OCI-M1 (cell line): ENCODE measurements at regions not wholly inside any gene's neighbourhood (a gene's known extent, or its start where the extent isn't known, plus 50 kb on each side); places are given as distances from the start of the nearest gene placed in this dataset.

Source experiments
- DNase-seq: peaks from one replicate; lab custom pipeline; 2025; lab: John Stamatoyannopoulos, UW

- no peak for DNase-seq
Measured at GRCh38 chr7:46871516-46871915, 710.4 kb downstream of the TNS3 start.

GRCh38 chr7:46864716-46865115, 717.2 kb downstream of the TNS3 start:
- DNase-seq: no peak

- DNase-seq: no peak
Measured at GRCh38 chr7:46859963-46860475, 721.9 kb downstream of the TNS3 start.

- no peak for DNase-seq
Measured at GRCh38 chr7:46855851-46856250, 726.1 kb downstream of the TNS3 start.

- no peak for DNase-seq
Measured at GRCh38 chr7:46854958-46855473, 726.9 kb downstream of the TNS3 start.

- DNase-seq: no peak
Measured at GRCh38 chr7:46853451-46853850, 728.5 kb downstream of the TNS3 start.

GRCh38 chr7:46852795-46853194, 729.1 kb downstream of the TNS3 start:
- no peak for DNase-seq

- no peak for DNase-seq
Measured at GRCh38 chr7:46850563-46851330, 731.2 kb downstream of the TNS3 start.

- no peak for DNase-seq
Measured at GRCh38 chr7:46848944-46849343, 733.0 kb downstream of the TNS3 start.

- DNase-seq: no peak
Measured at GRCh38 chr7:46848311-46848710, 733.6 kb downstream of the TNS3 start.

GRCh38 chr7:46847126-46847525, 734.8 kb downstream of the TNS3 start:
- DNase-seq: no peak

GRCh38 chr7:46844486-46844885, 737.4 kb downstream of the TNS3 start:
- DNase-seq: no peak

- DNase-seq: no peak
Measured at GRCh38 chr7:46841248-46841647, 740.7 kb downstream of the TNS3 start.

GRCh38 chr7:46839651-46840050, 742.3 kb downstream of the TNS3 start:
- DNase-seq: no peak

- no peak for DNase-seq
Measured at GRCh38 chr7:46838463-46838862, 743.4 kb downstream of the TNS3 start.

GRCh38 chr7:46835556-46835955, 746.4 kb downstream of the TNS3 start:
- no peak for DNase-seq

- no peak for DNase-seq
Measured at GRCh38 chr7:46834921-46835320, 747.0 kb downstream of the TNS3 start.

GRCh38 chr7:46833197-46833596, 748.7 kb downstream of the TNS3 start:
- no peak for DNase-seq

GRCh38 chr7:46832136-46832535, 749.8 kb downstream of the TNS3 start:
- no peak for DNase-seq

GRCh38 chr7:46819819-46820218, 762.1 kb downstream of the TNS3 start:
- DNase-seq: no peak

GRCh38 chr7:46814516-46815250, 767.2 kb downstream of the TNS3 start:
- DNase-seq: no peak

GRCh38 chr7:46812101-46812675, 769.7 kb downstream of the TNS3 start:
- no peak for DNase-seq

GRCh38 chr7:46811529-46811928, 770.4 kb downstream of the TNS3 start:
- no peak for DNase-seq
